GM12872 (cell line): ENCODE measurements at regions not wholly inside any gene's neighbourhood (a gene's known extent, or its start where the extent isn't known, plus 50 kb on each side); places are given as distances from the start of the nearest gene placed in this dataset.

Experiments
- CTCF ChIP-seq: IDR thresholded peaks from 3 replicates; pipeline ENCODE4 v1.5.1; 2011; ENCODE audit warnings: low read depth, mild to moderate bottlenecking, low read length, moderate library complexity; ENCODE audit not compliant: insufficient read depth

GRCh38 chr14:38045461-38045860 lies 162.2 kb upstream of the SSTR1 start:
- TF ChIP-seq CTCF, result no peak

GRCh38 chr14:38046160-38046559 lies 161.5 kb upstream of the SSTR1 start:
- no peak for TF ChIP-seq CTCF

GRCh38 chr14:38047195-38047902 lies 160.4 kb upstream of the SSTR1 start:
- no peak for TF ChIP-seq CTCF

- TF ChIP-seq CTCF, result no peak
Measured at GRCh38 chr14:38053666-38054065, 154.0 kb upstream of the SSTR1 start.

GRCh38 chr14:38056270-38056669 lies 151.4 kb upstream of the SSTR1 start:
- 0 out of 3 replicates have a peak, but pooled peaks have one; percentile 7 for TF ChIP-seq CTCF

GRCh38 chr14:38063711-38064320 lies 143.9 kb upstream of the SSTR1 start:
- TF ChIP-seq CTCF, result no peak

- TF ChIP-seq CTCF, result no peak
Measured at GRCh38 chr14:38065106-38065762, 142.5 kb upstream of the SSTR1 start.
